ENCODE measurements at regions not wholly inside any gene's neighbourhood (a gene's known extent, or its start where the extent isn't known, plus 50 kb on each side); places are given as distances from the start of the nearest gene placed in this dataset.

DNA sequence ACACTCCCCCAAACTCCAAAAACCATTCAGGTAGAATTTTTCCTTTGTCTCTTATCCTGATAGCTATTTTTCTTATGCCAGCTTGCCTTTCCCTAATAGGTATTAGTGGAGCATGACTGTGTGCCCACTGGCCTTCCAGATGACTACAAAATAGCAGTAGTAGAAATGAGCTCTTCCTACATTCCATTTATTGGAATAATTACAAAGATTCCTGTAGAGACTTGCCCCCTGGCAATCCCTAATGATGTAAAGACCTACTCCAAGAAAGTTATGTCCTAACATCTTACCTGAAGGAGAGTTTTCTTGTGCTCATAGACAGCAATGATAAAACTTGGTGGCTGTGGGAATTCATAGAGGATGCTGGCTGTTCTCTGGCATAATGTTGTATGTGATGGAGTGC is 501.8 kb downstream of the GATA3 start:
- H3K4me1 ChIP-seq (ENCODE audit: insufficient read depth): no peaks in the 10 kb centered on the region
- in situ Hi-C loops (cut with MboI): no loop called here
- H3K9me2 ChIP-seq (ENCODE audit: insufficient read depth): no peaks in the 10 kb centered on the region
- DNase-seq: no peak
- H3F3A ChIP-seq (ENCODE audit: insufficient read depth): no peaks in the 10 kb centered on the region
- no peak overlapping the region for H3K4me2 ChIP-seq (ENCODE audit: unreplicated experiment)
- no peak overlapping the region for H3K27ac ChIP-seq
- H3K9ac ChIP-seq: no peak overlapping the region
- no peak overlapping the region for H2AFZ ChIP-seq
- H3K36me3 ChIP-seq (ENCODE audit: low read depth): no peaks in the 10 kb centered on the region
- no peaks in the 10 kb centered on the region for H3K79me2 ChIP-seq (ENCODE audit: insufficient read depth)
- TF ChIP-seq EZH2 (IDR thresholded peaks at IDR 0.05; ENCODE audit: insufficient read depth, poor library complexity, severe bottlenecking) (no peak), EZH2phosphoT487 (IDR thresholded peaks at IDR 0.05; ENCODE audit: insufficient read depth, low read depth) (no peak)
- H3K27me3 ChIP-seq (replicated peaks; ENCODE audit: insufficient read depth): no peaks in the 10 kb centered on the region
- H4K20me1 ChIP-seq (ENCODE audit: insufficient read depth): no peaks in the 10 kb centered on the region
- no peak overlapping the region for H3K4me3 ChIP-seq
- H3K9me3 ChIP-seq (ENCODE audit: low read depth): no peaks in the 10 kb centered on the region

DNA sequence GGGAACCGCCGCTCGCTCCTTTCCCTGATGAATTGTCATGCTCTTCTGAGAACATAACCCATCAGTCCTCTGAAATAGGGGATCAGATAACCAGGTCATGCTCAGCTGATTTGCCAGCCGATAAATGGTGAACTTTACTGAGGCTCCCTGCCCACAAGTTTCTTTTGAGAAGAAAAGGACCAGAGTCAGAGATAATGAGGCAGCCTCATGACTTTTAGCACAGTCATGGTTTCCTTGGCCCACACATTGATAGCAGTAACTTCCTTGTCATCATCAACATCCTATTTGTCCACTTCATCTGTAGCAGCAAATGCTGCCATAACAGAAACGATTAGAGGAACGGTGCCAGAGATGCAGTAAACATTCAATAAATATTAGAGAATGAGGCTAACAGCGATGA is 509.0 kb downstream of the GATA3 start:
- in situ Hi-C loops (cut with MboI): no loop called here
- no peak for TF ChIP-seq EZH2 (IDR thresholded peaks at IDR 0.05; ENCODE audit: insufficient read depth, poor library complexity, severe bottlenecking)
- TF ChIP-seq EZH2phosphoT487 (IDR thresholded peaks at IDR 0.05; ENCODE audit: insufficient read depth, low read depth): no peak
- H3K4me3 ChIP-seq: no peak overlapping the region
- no peaks in the 10 kb centered on the region for H3K79me2 ChIP-seq (ENCODE audit: insufficient read depth)
- no peak overlapping the region for H3K4me2 ChIP-seq (ENCODE audit: unreplicated experiment)
- no peak for DNase-seq
- H3K36me3 ChIP-seq (ENCODE audit: low read depth): no peaks in the 10 kb centered on the region
- H3K27ac ChIP-seq: no peak overlapping the region
- H3K4me1 ChIP-seq (ENCODE audit: insufficient read depth): no peaks in the 10 kb centered on the region
- WGBS, 2 experiments (ENCODE audit: low coverage in 1 of 2, low lambda C conversion rate in 2 of 2, missing lambda C conversion rate in 2 of 2): 53 to 59% methylated on average over 7 of the region's 7 CpGs
- no peaks in the 10 kb centered on the region for H3K9me2 ChIP-seq (ENCODE audit: insufficient read depth)
- no peaks in the 10 kb centered on the region for H3F3A ChIP-seq (ENCODE audit: insufficient read depth)
- no peaks in the 10 kb centered on the region for H3K27me3 ChIP-seq (replicated peaks; ENCODE audit: insufficient read depth)
- no peaks in the 10 kb centered on the region for H3K9me3 ChIP-seq (ENCODE audit: low read depth)
- no peaks in the 10 kb centered on the region for H4K20me1 ChIP-seq (ENCODE audit: insufficient read depth)
- H3K9ac ChIP-seq: no peak overlapping the region
- H2AFZ ChIP-seq: no peak overlapping the region

DNA sequence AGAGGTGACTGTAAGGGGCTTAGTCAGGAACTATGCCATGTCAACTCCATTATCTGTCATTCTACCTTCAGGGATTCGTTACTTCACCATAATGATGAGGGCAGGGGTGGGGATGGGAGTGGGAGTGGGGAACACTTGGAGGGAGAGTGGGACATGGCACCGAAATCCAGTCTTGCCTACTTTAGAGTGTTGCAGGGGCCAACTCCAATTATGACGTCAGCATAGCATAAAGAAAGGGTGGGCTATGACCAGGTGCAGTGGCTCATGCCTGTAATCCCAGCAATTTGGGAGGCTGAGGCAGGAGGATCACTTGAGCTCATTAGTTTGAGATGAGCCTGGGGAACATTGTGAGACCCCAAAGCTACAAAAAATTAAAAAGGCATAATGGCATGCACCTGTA is 512.2 kb downstream of the GATA3 start:
- Histone ChIP-seq H3K79me2 (ENCODE audit: insufficient read depth) (no peaks in the 10 kb centered on the region), H3K9me2 (ENCODE audit: insufficient read depth) (no peaks in the 10 kb centered on the region), H2AFZ (no peak overlapping the region), H4K20me1 (ENCODE audit: insufficient read depth) (no peaks in the 10 kb centered on the region), H3K36me3 (ENCODE audit: low read depth) (no peaks in the 10 kb centered on the region), H3F3A (ENCODE audit: insufficient read depth) (no peaks in the 10 kb centered on the region), H3K9me3 (ENCODE audit: low read depth) (no peaks in the 10 kb centered on the region), H3K4me3 (no peak overlapping the region), H3K27ac (no peak overlapping the region), H3K4me2 (ENCODE audit: unreplicated experiment) (no peak overlapping the region), H3K27me3 (replicated peaks; ENCODE audit: insufficient read depth) (no peaks in the 10 kb centered on the region), H3K4me1 (ENCODE audit: insufficient read depth) (no peaks in the 10 kb centered on the region), H3K9ac (no peak overlapping the region)
- no peak for DNase-seq
- 14 to 40% methylated on average over 3 of the region's 3 CpGs for WGBS, 2 experiments (ENCODE audit: low coverage in 1 of 2, low lambda C conversion rate in 2 of 2, missing lambda C conversion rate in 2 of 2)
- in situ Hi-C loops (cut with MboI): no loop called here
- no peak for TF ChIP-seq EZH2phosphoT487 (IDR thresholded peaks at IDR 0.05; ENCODE audit: insufficient read depth, low read depth)
- TF ChIP-seq EZH2 (IDR thresholded peaks at IDR 0.05; ENCODE audit: insufficient read depth, poor library complexity, severe bottlenecking): no peak

DNA sequence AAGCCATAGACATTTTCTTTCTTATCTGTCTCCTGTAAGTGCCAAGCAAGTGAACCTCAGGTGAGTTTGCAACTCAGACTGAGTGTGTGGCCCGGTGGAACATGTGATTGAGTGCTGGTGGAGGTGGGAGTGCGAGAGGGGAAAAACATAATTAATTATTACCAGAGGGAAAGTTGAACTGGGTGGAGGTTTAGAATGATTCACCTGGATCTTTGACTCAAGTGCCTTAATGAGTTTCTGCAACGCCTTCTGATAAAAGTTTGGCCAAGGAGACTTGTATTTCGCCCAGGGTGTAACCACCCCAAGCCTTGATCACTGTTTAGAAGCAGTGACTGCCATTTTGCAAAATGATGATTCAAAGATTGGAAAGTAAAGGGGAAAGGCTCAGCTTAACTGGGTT is 513.9 kb downstream of the GATA3 start:
- H3K4me1 ChIP-seq (ENCODE audit: insufficient read depth): no peaks in the 10 kb centered on the region

DNA sequence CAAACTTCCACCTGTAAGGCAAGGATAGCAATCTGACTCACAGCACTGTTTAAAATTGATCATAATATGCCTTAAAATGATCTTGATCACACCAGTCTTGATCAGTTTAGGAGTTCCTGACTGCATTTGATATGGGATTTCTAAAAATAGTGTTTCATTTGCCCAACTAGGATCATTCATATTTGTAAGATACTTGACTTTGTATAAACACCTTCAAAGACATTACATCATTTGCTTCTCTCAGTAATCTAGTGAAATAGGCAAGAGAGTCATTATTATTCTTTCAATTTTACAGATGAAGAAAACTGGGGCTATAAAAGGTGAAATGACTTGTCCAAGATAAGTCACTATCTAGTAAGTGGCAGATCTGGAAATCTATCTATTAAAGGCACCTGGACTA is 521.1 kb downstream of the GATA3 start:
- H3K27me3 ChIP-seq (replicated peaks; ENCODE audit: insufficient read depth): no peaks in the 10 kb centered on the region

More for the DNA sequence above, 513.9 kb downstream of the GATA3 start:
- H3K79me2 ChIP-seq (ENCODE audit: insufficient read depth): no peaks in the 10 kb centered on the region
- no peak overlapping the region for H3K4me3 ChIP-seq
- H4K20me1 ChIP-seq (ENCODE audit: insufficient read depth): no peaks in the 10 kb centered on the region
- no peaks in the 10 kb centered on the region for H3F3A ChIP-seq (ENCODE audit: insufficient read depth)
- H2AFZ ChIP-seq: no peak overlapping the region
- TF ChIP-seq EZH2 (IDR thresholded peaks at IDR 0.05; ENCODE audit: insufficient read depth, poor library complexity, severe bottlenecking): no peak
- no peak for TF ChIP-seq EZH2phosphoT487 (IDR thresholded peaks at IDR 0.05; ENCODE audit: insufficient read depth, low read depth)
- no peaks in the 10 kb centered on the region for H3K36me3 ChIP-seq (ENCODE audit: low read depth)
- no peaks in the 10 kb centered on the region for H3K9me3 ChIP-seq (ENCODE audit: low read depth)
- DNase-seq: no peak
- in situ Hi-C loops (cut with MboI): no loop called here
- no peaks in the 10 kb centered on the region for H3K9me2 ChIP-seq (ENCODE audit: insufficient read depth)
- WGBS, 2 experiments (ENCODE audit: low coverage in 1 of 2, low lambda C conversion rate in 2 of 2, missing lambda C conversion rate in 2 of 2): 6 to 12% methylated on average over 4 of the region's 4 CpGs
- H3K9ac ChIP-seq: no peak overlapping the region
- H3K4me2 ChIP-seq (ENCODE audit: unreplicated experiment): no peak overlapping the region
- no peak overlapping the region for H3K27ac ChIP-seq
- H3K27me3 ChIP-seq (replicated peaks; ENCODE audit: insufficient read depth): no peaks in the 10 kb centered on the region

More for the DNA sequence above, 521.1 kb downstream of the GATA3 start:
- no peak overlapping the region for H3K4me3 ChIP-seq
- H3K4me2 ChIP-seq (ENCODE audit: unreplicated experiment): no peak overlapping the region
- H3K4me1 ChIP-seq (ENCODE audit: insufficient read depth): no peaks in the 10 kb centered on the region
- H4K20me1 ChIP-seq (ENCODE audit: insufficient read depth): no peaks in the 10 kb centered on the region
- TF ChIP-seq EZH2phosphoT487 (IDR thresholded peaks at IDR 0.05; ENCODE audit: insufficient read depth, low read depth) (no peak), EZH2 (IDR thresholded peaks at IDR 0.05; ENCODE audit: insufficient read depth, poor library complexity, severe bottlenecking) (no peak)
- H2AFZ ChIP-seq: no peak overlapping the region
- in situ Hi-C loops (cut with MboI): no loop called here
- DNase-seq: no peak
- no peaks in the 10 kb centered on the region for H3K36me3 ChIP-seq (ENCODE audit: low read depth)
- H3K9me3 ChIP-seq (ENCODE audit: low read depth): no peaks in the 10 kb centered on the region
- no peaks in the 10 kb centered on the region for H3K79me2 ChIP-seq (ENCODE audit: insufficient read depth)
- no peak overlapping the region for H3K27ac ChIP-seq
- no peaks in the 10 kb centered on the region for H3F3A ChIP-seq (ENCODE audit: insufficient read depth)
- no peaks in the 10 kb centered on the region for H3K9me2 ChIP-seq (ENCODE audit: insufficient read depth)
- H3K9ac ChIP-seq: no peak overlapping the region
